HG02642 (cell line): ENCODE measurements at regions not wholly inside any gene's neighbourhood (a gene's known extent, or its start where the extent isn't known, plus 50 kb on each side); places are given as distances from the start of the nearest gene placed in this dataset.

Experiments
- ATAC-seq: cut with Tn5 transposase; IDR thresholded peaks from one replicate; pipeline ENCODE4 v1.9.1; 2021; ENCODE audit warnings: mild to moderate bottlenecking; ENCODE audit not compliant: unreplicated experiment, poor library complexity

- no peak for ATAC-seq
These were observed 61.6 kb downstream of the LSM5 start for GRCh38 chr7:32428546-32428945.

- no peak for ATAC-seq
These were observed 62.4 kb downstream of the LSM5 start for GRCh38 chr7:32427769-32428291.

GRCh38 chr7:32416846-32417245 is 73.3 kb downstream of the LSM5 start:
- ATAC-seq: no peak

DNA sequence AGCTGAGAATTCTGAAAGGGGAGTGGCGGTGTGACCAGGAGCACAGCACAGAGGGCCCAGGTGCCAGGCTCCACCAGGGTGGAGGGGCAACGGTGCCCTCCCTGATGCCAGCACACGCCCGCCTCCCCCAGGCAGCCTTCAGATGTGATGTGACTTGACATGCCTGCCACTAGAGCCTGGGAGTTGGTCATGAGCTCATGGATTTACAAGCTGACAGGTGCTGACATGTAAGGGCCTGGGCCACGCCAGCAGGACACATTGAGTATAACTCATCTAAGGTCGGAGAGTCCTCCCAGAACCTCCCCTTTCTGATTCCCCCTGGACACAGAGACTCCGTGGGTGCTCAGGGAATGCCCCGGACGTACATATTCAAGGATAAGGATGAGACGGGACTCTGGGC is 74.2 kb downstream of the LSM5 start:
- ATAC-seq: no peak

GRCh38 chr7:32415519-32415918 is 74.7 kb downstream of the LSM5 start:
- no peak for ATAC-seq

- no peak for ATAC-seq
These were observed 77.7 kb downstream of the LSM5 start for GRCh38 chr7:32412471-32412870.

GRCh38 chr7:32410545-32410944 is 79.6 kb downstream of the LSM5 start:
- no peak for ATAC-seq

- ATAC-seq: no peak
These were observed 83.8 kb downstream of the LSM5 start for GRCh38 chr7:32406386-32406785.

DNA sequence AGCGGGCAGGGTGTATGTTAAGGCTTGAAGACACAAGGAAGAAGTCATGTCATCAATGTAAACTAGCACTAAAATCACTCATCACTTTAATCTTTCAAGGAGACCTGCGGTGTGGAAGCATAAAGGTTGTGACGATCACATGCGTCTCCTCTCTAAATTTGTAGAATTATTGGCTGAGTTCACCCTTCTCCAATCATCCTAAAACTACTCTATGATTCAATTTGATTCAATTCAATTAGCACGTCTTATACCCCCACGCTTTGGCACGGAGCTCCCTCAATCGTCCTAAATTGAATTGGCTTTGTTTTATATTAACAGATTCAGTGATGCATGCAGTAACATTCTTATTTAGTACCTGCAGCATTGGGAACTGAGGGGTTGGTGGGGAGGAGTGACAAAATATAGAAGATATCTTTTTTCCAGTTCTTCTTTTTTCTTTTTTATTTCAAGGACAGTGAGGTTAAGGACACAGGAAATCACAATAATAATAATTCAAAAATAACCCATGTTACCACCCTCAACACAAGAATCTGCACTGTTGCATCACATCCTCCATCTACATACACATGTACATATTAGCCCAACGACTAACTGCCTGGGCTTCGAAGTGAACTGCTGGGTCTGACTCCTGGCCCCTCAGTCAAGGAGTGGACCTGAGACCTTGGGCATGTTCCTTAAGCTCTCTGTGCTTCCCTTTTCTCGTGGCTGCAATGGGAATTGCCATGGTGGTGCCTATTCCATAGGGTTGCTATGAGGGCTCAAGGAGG is 86.5 kb downstream of the LSM5 start:
- no peak for ATAC-seq

GRCh38 chr7:32400676-32401075 is 89.5 kb downstream of the LSM5 start:
- ATAC-seq: no peak

DNA sequence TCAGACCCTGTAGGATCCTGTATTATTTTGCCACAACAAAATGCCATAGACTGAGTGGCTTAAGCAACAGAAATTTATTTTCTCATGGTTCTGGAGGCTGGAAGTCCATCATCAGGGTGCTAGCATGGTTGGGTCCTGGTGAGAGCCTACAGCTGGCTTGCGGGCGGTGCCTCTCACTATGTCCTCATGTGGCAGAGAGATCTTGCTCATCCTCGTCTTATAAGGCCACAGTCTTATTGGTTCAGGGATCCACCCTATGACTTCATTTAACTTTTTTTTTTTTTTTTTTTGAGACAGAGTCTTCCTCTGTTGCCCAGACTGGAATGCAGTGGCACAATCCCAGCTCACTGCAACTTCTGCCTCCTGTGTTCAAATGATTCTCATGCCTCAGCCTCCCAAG is 90.9 kb downstream of the LSM5 start:
- ATAC-seq: no peak

- no peak for ATAC-seq
These were observed 95.0 kb downstream of the LSM5 start for GRCh38 chr7:32395168-32395567.

DNA sequence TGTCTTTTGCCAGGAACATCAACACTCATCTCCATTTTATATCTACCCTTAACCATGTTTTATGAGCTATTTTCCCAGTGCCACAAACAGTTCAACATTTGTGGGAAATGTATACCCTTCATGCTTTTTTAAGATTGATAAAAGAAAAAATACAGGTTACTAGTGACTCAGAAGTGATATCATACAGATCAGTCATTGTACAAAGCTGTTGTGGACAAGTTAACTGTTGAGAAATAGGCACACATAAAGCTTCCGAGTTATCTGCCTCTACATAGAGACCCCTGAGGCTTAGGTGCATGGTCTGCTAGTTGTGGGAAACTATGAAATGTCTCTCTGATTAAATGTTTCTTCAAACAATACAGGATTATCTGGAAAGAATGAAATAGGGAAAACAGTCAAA is 96.3 kb downstream of the LSM5 start:
- ATAC-seq: no peak

- no peak for ATAC-seq
These were observed 100.0 kb downstream of the LSM5 start for GRCh38 chr7:32390210-32390609.

DNA sequence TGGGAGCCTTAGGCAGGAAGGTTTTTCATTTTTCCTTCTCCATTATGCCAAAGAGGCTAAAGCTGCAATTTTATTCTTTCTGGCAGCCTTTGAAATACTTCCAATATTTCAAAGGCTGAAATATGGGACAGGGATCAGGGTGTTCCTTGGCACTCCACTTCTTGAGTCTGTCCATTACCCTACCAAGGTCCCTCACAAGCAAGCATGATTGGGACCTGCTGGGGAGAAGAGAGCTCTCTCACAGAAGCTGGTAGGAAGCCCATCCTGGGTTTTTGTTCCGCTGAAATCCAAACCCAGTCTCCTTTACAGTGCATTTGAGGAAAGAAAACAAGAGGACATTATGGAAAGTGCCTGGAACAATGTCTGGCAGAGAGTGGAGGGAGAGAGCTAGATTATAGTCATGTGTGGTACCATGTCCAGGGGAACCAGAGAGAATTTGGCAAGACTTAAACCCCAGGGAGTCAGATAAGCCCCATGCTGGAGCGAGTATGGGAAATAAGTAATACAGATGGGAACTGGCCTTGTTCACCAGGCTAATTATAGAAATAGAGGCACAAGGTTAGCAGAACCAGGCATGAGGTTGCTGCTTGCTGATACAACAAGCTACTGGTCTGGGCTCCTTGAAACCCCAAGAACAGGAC is 104.7 kb downstream of the LSM5 start:
- no peak for ATAC-seq

DNA sequence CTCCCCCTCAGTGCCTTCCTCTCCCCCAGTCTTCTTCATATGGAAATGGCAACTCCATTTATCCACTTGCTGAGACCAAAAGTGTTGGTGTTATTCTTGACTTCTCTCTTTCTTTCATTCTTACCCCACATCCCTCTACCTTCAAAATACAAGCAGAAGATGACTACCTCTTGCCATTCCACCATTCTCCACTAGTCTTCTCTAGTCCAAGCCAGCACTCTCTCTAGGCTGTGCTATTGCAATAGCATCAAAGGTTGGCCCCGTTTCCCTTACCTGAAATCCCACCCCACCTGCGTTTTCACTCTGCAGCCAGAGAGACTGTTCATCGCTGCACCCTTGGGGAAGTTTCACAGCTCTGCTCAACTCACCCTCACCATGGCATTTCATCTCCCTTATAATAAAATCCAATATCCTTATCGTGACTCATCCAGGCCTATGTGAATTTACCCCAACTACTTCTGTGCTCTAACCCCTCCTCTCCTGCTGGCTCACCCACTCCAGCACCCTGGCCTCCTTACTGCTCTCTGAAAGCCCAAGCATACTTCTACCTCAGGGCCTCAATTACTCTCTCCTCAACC is 109.1 kb downstream of the LSM5 start:
- ATAC-seq: no peak

DNA sequence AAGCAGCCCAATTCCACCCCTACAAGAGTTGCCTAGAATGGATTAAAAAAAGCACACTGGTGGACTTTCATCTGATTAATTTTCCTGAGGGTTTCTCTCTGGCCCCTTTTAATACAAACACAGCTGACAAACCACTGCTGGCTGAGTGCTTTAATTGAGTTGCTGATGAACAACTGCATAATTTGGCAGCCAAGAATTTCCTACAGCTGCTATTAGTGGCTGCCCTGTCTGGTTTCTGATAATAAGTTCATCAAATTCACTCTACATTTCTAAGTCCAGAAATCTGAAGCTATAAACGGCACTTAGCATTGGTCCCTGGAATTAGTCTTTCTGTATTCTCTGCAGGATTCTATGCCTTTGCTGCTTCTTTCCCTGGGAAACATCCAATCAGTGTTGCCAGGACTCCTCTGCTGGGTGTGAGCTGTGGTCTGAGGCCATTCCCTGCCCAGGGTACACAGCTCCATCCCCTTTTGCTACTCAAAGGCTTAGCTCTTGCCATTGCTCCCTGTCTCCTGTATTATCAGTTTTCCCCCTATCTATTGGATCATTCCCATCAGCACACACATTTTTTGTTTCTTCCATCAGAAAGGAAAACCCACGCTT is 110.6 kb downstream of the LSM5 start:
- no peak for ATAC-seq

DNA sequence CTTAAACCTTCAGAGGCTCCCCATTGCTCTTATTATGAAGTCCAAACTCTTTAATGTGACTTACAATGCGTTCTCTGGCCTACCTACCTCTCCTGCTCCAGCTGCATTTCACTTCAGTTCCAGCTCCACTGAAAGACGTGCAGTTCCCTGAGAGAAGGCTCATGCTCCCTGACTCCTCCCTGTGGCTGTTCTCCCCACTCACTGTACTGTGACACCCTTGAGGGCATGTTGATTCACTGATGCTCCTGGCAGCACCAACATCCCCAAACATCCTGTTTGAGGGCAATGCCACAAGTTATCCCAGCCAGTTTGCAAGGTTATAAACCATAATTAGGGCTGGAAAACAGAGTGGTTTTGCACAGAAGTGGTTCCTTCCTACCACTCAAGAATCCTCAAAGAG is 111.2 kb downstream of the LSM5 start:
- no peak for ATAC-seq

DNA sequence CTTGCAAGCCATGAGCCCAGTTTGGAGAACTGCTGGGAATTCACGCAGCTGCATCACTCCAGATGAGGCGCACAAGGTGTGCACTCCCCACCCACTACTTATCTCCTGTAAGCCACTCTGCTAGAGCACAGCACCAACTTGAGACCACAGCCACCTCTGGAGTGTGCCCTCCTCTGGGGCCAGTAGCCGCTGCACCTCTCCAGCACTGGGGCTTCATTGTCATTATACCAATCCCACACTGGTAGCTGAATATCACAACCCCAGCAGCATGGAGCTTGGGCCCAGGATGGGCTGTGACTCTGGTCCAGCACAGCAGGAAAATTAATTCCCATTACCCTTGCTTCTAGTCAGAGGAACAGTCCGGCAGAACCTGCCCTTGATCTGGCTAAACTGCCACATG is 125.6 kb downstream of the LSM5 start:
- no peak for ATAC-seq

GRCh38 chr7:32360127-32360526 is 130.1 kb downstream of the LSM5 start:
- no peak for ATAC-seq
